BE2C (cell line): ENCODE measurements at regions not wholly inside any gene's neighbourhood (a gene's known extent, or its start where the extent isn't known, plus 50 kb on each side); places are given as distances from the start of the nearest gene placed in this dataset.

Experiments
- DNase-seq: peaks from one replicate; pipeline ENCODE4 v3.0.0-alpha.2; 2020
- H3K27me3 ChIP-seq: fragments of 250-450 bp; sonication (Bioruptor Pico); 2 replicates; pipeline ENCODE4 v1.5.1; 2020; ENCODE audit warnings: mild to moderate bottlenecking
- H3K36me3 ChIP-seq: fragments of 250-450 bp; sonication (Bioruptor Pico); 2 replicates; pipeline ENCODE4 v1.5.1; 2020; ENCODE audit warnings: mild to moderate bottlenecking
- H3K4me1 ChIP-seq: fragments of 250-450 bp; sonication (Bioruptor Pico); 2 replicates; pipeline ENCODE4 v1.5.1; 2020
- H3K4me3 ChIP-seq: 2 replicates; pipeline ENCODE4 v1.5.1; 2011; ENCODE audit warnings: low read depth, low read length
- H3K9me3 ChIP-seq: fragments of 250-450 bp; sonication (Bioruptor Pico); 2 replicates; pipeline ENCODE4 v1.5.1; 2020
- TF ChIP-seq, protein P1 (sequence below): IDR thresholded peaks from 2 replicates; pipeline ENCODE4 v1.5.1; 2012; ENCODE audit warnings: mild to moderate bottlenecking, low read depth, low read length

DNA sequence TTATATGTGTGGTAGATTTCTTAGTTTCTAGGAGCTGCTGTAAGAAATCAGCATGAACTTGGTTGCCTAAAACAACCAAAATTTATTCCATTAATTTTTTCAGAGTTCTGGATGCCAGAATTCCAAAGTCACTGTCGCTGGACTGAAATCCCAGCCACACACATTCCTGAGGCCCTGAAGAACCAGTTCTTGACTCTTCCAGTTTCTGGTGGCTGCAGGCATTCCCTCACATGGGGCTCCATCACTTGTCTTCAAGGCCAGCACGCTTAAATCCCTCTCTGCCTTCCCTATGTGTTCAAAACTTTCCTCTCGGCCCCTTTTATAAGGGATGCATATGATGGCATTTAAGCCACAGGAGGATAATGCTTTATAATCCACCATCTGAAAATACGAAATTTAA is 1237.5 kb upstream of the CDH9 start:
- H3K36me3 ChIP-seq, result no peaks in the 10 kb centered on the region
- H3K27me3 ChIP-seq, result no peaks in the 10 kb centered on the region
- H3K4me3 ChIP-seq, result no peak overlapping the region
- no peaks in the 10 kb centered on the region for H3K4me1 ChIP-seq
- TF ChIP-seq, protein P1, sequence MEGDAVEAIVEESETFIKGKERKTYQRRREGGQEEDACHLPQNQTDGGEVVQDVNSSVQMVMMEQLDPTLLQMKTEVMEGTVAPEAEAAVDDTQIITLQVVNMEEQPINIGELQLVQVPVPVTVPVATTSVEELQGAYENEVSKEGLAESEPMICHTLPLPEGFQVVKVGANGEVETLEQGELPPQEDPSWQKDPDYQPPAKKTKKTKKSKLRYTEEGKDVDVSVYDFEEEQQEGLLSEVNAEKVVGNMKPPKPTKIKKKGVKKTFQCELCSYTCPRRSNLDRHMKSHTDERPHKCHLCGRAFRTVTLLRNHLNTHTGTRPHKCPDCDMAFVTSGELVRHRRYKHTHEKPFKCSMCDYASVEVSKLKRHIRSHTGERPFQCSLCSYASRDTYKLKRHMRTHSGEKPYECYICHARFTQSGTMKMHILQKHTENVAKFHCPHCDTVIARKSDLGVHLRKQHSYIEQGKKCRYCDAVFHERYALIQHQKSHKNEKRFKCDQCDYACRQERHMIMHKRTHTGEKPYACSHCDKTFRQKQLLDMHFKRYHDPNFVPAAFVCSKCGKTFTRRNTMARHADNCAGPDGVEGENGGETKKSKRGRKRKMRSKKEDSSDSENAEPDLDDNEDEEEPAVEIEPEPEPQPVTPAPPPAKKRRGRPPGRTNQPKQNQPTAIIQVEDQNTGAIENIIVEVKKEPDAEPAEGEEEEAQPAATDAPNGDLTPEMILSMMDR, result no peak
- H3K9me3 ChIP-seq, result no peaks in the 10 kb centered on the region
- no peak for DNase-seq

- H3K36me3 ChIP-seq, result no peaks in the 10 kb centered on the region
- no peak for DNase-seq
- H3K4me3 ChIP-seq, result no peak overlapping the region
- H3K9me3 ChIP-seq, result no peaks in the 10 kb centered on the region
- H3K4me1 ChIP-seq, result no peaks in the 10 kb centered on the region
- TF ChIP-seq, protein P1, result no peak
- H3K27me3 ChIP-seq, result no peaks in the 10 kb centered on the region
Observed at GRCh38 chr5:28269978-28270377, 1231.6 kb upstream of the CDH9 start.

GRCh38 chr5:28265877-28266276 is 1227.5 kb upstream of the CDH9 start:
- TF ChIP-seq, protein P1, result no peak
- no peak for DNase-seq
- Histone ChIP-seq H3K27me3 (no peaks in the 10 kb centered on the region), H3K4me3 (no peak overlapping the region), H3K4me1 (no peaks in the 10 kb centered on the region), H3K36me3 (no peaks in the 10 kb centered on the region), H3K9me3 (no peaks in the 10 kb centered on the region)

DNA sequence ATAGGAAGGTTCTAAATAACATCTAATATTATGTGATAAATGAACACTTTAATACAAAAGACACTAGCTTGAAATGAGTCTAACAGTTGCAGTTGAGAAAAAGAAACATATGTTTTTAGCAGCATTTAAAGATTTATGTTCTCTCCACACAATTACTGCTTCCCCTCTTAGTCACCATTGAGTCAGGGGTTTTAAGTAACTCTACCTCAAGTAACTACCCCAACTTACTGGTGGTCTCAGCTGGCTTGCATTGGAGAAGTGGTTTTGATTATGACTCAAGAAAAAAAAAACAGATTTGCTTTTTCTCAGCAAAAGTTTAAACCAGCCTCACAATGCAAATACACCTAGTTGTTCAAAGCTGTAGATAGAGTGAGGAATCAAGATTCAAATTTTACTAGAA is 1216.5 kb upstream of the CDH9 start:
- Histone ChIP-seq H3K4me3 (no peak overlapping the region), H3K9me3 (no peaks in the 10 kb centered on the region), H3K4me1 (no peaks in the 10 kb centered on the region), H3K36me3 (no peaks in the 10 kb centered on the region), H3K27me3 (no peaks in the 10 kb centered on the region)
- TF ChIP-seq, protein P1, result no peak
- DNase-seq, result no peak

- TF ChIP-seq, protein P1, result no peak
- H3K36me3 ChIP-seq, result no peaks in the 10 kb centered on the region
- no peaks in the 10 kb centered on the region for H3K4me1 ChIP-seq
- no peak overlapping the region for H3K4me3 ChIP-seq
- H3K9me3 ChIP-seq, result no peaks in the 10 kb centered on the region
- no peaks in the 10 kb centered on the region for H3K27me3 ChIP-seq
- DNase-seq, result no peak
Observed at GRCh38 chr5:28253431-28253830, 1215.0 kb upstream of the CDH9 start.

- TF ChIP-seq, protein P1, result no peak
- no peaks in the 10 kb centered on the region for H3K9me3 ChIP-seq
- H3K4me1 ChIP-seq, result no peaks in the 10 kb centered on the region
- no peaks in the 10 kb centered on the region for H3K27me3 ChIP-seq
- H3K36me3 ChIP-seq, result no peaks in the 10 kb centered on the region
- DNase-seq, result no peak
- no peak overlapping the region for H3K4me3 ChIP-seq
Observed at GRCh38 chr5:28249771-28250415, 1211.5 kb upstream of the CDH9 start.
